ENCODE measurements at regions not wholly inside any gene's neighbourhood (a gene's known extent, or its start where the extent isn't known, plus 50 kb on each side); places are given as distances from the start of the nearest gene placed in this dataset.

DNA sequence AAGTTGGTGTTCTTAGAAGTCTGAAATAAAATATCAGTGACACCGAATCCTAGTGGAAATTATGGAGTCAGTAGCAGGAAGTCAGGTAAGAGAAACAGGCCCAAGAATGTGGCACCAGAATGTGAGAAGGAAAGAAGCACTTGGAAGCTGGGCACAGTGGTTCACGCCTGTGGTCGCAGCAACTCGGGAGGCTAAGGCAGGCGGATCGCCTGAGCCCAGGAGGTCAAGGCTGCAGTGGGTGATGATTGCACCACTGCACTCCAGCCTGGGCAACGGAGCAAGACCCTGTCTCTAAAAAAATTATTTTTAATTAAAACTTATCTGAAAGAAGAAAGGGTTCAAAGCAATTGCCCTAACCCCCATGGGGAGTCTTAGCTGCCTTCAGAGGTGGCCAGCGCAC lies 268.3 kb upstream of the SALL3 start:
- Histone ChIP-seq H4K20me1 (ENCODE audit: insufficient read depth, low read length) (no peaks in the 10 kb centered on the region), H3K79me2 (ENCODE audit: insufficient read depth, low read length) (no peaks in the 10 kb centered on the region), H3K9me3 (ENCODE audit: low read length) (peaks cover 10% of the 10 kb centered on the region), H3K4me2 (ENCODE audit: low read depth, low read length) (no peak overlapping the region), H3K9ac (ENCODE audit: insufficient read depth, low read depth, low read length) (no peak overlapping the region), H2AFZ (ENCODE audit: low read length) (no peak overlapping the region), H3K4me1 (ENCODE audit: insufficient read depth, low read length) (no peaks in the 10 kb centered on the region), H3K27ac (ENCODE audit: extremely low read length, insufficient read depth, low read length) (no peak overlapping the region), H3K36me3 (replicated peaks in 1 of 2; ENCODE audit: control insufficient read depth in 1 of 2, insufficient read depth in 2 of 2, low read length in 2 of 2) (no peaks in the 10 kb centered on the region), H3K4me3 (replicated peaks in 1 of 3; ENCODE audit: insufficient read depth in 1 of 3, low read depth in 2 of 3, low read length in 3 of 3) (no peak overlapping the region), H3K27me3 (ENCODE audit: control insufficient read depth in 1 of 2, insufficient read depth in 2 of 2, low read length in 2 of 2) (no peaks in the 10 kb centered on the region; a peak in 2 of 5 replicates)
- intact Hi-C loops (cut with micrococcal nuclease; ENCODE audit: unreplicated experiment) (no loop called here), in situ Hi-C loops (cut with HindIII; ENCODE audit: extremely low pct_ligation_motif_present, low pct_unique_long_range_greater_than_20kb) (no loop called here)
- no TSS peak for BruUV-seq (replicated peaks)
- TF ChIP-seq NR1H2 (CRISPR knock-in tag; IDR thresholded peaks at IDR 0.05; ENCODE audit: borderline replicate concordance, low read depth), result no peak
- TF ChIP-seq, protein P1, sequence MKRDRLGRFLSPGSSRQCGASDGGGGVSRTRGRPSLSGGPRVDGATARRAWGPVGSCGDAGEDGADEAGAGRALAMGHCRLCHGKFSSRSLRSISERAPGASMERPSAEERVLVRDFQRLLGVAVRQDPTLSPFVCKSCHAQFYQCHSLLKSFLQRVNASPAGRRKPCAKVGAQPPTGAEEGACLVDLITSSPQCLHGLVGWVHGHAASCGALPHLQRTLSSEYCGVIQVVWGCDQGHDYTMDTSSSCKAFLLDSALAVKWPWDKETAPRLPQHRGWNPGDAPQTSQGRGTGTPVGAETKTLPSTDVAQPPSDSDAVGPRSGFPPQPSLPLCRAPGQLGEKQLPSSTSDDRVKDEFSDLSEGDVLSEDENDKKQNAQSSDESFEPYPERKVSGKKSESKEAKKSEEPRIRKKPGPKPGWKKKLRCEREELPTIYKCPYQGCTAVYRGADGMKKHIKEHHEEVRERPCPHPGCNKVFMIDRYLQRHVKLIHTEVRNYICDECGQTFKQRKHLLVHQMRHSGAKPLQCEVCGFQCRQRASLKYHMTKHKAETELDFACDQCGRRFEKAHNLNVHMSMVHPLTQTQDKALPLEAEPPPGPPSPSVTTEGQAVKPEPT (CRISPR knock-in tag; IDR thresholded peaks at IDR 0.05; ENCODE audit: low read depth), result no peak
- no peak for TF ChIP-seq ZNF570 (CRISPR knock-in tag; IDR thresholded peaks at IDR 0.05; ENCODE audit: borderline replicate concordance)
- TF ChIP-seq ZNF7 (CRISPR knock-in tag; IDR thresholded peaks at IDR 0.05), result no peak
- TF ChIP-seq, protein P2, sequence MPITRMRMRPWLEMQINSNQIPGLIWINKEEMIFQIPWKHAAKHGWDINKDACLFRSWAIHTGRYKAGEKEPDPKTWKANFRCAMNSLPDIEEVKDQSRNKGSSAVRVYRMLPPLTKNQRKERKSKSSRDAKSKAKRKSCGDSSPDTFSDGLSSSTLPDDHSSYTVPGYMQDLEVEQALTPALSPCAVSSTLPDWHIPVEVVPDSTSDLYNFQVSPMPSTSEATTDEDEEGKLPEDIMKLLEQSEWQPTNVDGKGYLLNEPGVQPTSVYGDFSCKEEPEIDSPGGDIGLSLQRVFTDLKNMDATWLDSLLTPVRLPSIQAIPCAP (CRISPR knock-in tag; IDR thresholded peaks at IDR 0.05; ENCODE audit: low read depth), result no peak
- TF ChIP-seq, protein P3, sequence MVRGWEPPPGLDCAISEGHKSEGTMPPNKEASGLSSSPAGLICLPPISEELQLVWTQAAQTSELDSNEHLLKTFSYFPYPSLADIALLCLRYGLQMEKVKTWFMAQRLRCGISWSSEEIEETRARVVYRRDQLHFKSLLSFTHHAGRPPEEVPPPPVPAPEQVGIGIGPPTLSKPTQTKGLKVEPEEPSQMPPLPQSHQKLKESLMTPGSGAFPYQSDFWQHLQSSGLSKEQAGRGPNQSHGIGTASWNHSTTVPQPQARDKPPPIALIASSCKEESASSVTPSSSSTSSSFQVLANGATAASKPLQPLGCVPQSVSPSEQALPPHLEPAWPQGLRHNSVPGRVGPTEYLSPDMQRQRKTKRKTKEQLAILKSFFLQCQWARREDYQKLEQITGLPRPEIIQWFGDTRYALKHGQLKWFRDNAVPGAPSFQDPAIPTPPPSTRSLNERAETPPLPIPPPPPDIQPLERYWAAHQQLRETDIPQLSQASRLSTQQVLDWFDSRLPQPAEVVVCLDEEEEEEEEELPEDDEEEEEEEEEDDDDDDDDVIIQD (CRISPR knock-in tag; IDR thresholded peaks at IDR 0.05; ENCODE audit: low read depth), result no peak
- TF ChIP-seq RXRA (CRISPR knock-in tag; IDR thresholded peaks at IDR 0.05), result no peak
- no peak for TF ChIP-seq ZFX (CRISPR knock-in tag; IDR thresholded peaks at IDR 0.05; ENCODE audit: low read depth)
- no peak for TF ChIP-seq ZNF460 (CRISPR knock-in tag; IDR thresholded peaks at IDR 0.05; ENCODE audit: borderline replicate concordance)
- TF ChIP-seq TBL1XR1 (IDR thresholded peaks at IDR 0.05; ENCODE audit: borderline replicate concordance, low read length, partially characterized antibody), result no peak
- TF ChIP-seq PHF8 (CRISPR knock-in tag; IDR thresholded peaks at IDR 0.05), result no peak
- no peak for TF ChIP-seq ZNF530 (CRISPR knock-in tag; IDR thresholded peaks at IDR 0.05; ENCODE audit: low read depth)
- no peak for TF ChIP-seq ZNF547 (CRISPR knock-in tag; IDR thresholded peaks at IDR 0.05)
- TF ChIP-seq HMG20A (CRISPR knock-in tag; IDR thresholded peaks at IDR 0.05; ENCODE audit: borderline replicate concordance), result no peak
- FAIRE-seq (no peak), DNase-seq (ENCODE audit: low spot score) (no peak), ATAC-seq (no peak)
- ChIA-PET CTCF (ENCODE audit: low intra/inter-chr PET ratio, low total read pairs) (no interaction called here), POLR2A (no interaction called here)
- WGBS (ENCODE audit: low lambda C conversion rate), result 18% methylated on average over 8 of the region's 8 CpGs

Data from HepG2 (cell line).